Fibroblast of peridontal ligament (primary cell): ENCODE measurements at regions not wholly inside any gene's neighbourhood (a gene's known extent, or its start where the extent isn't known, plus 50 kb on each side); places are given as distances from the start of the nearest gene placed in this dataset.

Experiments used
- DNase-seq: peaks from one replicate; pipeline ENCODE4 v3.0.0-alpha.2; 2010; ENCODE audit errors: extremely low read depth

DNA sequence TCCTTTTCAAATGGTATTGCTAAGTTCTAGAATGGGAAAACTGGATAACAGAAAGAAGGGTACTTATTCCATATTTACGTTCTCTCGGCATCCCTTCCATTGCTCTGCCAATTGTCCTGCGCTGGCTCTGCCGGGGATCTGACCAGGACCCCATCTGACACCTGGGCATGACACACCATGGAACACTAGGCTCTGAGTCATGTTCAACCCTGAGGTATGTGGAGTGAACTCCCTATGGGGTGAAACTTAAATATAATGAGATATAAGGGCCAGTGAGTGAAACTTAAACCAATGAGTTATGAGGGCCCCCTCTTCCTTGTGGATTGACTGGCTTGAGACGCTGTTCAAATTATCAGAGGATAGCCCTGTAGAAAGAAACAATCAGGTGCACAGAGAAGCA lies 55.1 kb upstream of the ZEB1 start:
- DNase-seq = no peak

- no peak for DNase-seq
Measured at GRCh38 chr10:31268444-31269303, 50.3 kb upstream of the ZEB1 start.
